HG03354 (cell line): ENCODE measurements at regions not wholly inside any gene's neighbourhood (a gene's known extent, or its start where the extent isn't known, plus 50 kb on each side); places are given as distances from the start of the nearest gene placed in this dataset.
"Not testable (repeated sequence)": the region's sequence is repeated elsewhere in the genome, so short reads cannot be mapped to it uniquely, and the experiment has no call there.

ENCODE experiments used
- ATAC-seq: cut with Tn5 transposase; IDR thresholded peaks from one replicate; pipeline ENCODE4 v1.9.1; 2021; ENCODE audit warnings: mild to moderate bottlenecking; ENCODE audit not compliant: unreplicated experiment, poor library complexity, severe bottlenecking

DNA sequence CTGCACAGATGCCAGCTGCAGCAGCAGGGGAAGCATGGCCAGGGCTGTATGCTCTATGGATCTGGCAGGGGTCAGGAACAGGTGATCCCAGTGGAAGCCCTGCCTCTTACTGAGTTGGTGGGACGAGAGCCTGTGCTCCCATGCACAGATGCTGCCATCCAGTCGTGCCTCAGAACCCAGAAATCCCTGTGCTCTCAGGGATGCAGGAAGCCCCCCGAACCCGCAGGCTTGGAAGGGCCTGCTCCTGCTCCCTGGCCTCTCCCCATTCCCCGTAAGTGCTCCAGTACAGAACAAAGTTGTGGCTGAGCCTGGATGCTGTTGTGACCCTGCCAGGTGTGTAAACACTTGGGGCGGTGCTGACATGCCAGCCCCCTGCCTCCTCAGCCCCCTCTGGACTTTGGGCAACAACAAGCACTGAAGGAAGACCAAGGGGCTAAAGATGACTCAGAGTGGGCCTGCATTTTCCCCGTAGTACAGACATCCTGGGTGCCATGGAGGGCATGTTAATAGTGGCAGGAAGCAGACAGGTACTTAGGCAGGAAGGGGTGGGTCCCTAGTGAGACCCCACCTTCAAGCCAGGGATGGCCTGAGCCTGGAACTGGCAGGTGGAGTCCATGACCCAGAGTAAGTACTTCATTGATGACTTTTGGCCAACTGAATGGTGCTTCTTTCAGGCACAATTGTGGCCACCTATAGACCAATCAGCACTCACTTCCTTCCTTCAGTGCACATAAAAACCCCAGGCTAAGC, 1640.7 kb downstream of the C4orf33 start:
- ATAC-seq, result no peak

DNA sequence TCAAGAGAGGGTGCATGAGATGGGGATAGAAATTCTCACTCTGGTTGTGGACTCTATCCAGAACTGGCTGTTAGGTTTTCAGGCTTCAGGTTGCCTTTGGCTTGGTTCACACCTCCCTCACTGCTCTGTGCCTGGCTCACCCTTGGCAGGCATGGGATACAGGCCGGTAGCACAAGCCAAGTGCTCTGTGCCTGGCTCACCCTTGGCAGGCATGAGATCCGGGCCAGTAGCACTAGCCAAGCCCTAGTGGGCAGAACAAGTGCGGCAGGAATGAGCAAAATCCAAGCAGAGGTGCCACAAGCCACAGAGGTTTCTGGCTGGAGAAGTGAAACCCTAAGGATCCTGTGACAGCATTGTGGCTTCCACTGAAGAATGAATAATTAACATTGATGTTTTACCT, 1642.3 kb downstream of the C4orf33 start:
- no peak for ATAC-seq

DNA sequence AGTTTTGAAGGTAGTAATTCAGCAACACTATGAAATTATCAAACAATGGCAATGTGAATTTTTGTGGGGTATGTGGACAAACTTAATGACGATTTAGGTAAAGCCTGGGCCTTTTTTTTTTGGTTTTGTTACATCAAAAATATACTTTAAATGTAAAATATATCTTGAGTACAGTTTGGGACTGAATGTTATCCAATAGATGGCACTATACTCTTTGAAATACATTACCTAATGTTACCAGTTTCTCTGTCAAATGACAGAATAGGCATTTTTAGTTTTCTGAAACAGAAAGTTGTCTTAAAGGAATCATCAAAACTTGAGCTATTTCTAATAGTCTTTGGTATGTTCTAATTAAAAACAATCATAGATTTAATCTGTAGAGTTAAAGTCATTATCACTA, 1651.9 kb downstream of the C4orf33 start:
- ATAC-seq, result no peak

DNA sequence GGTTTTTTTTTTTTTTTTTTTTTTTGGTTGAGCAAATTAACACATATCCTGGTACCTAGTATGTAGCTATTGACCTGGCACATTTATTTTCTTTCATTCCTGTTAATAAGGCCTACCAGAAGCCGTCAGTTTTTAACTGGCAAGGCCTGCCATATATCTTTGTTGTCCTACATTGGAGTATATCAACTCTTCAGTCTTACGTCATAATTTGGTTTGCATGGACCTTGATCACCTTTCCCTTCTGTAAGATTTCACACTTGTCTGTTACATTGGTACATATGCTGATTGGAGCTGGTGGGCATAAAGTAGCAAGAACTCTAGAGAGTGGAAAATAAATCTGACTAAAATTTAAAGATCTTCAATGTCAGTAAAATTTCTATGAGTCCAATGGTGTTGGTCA, 1658.0 kb downstream of the C4orf33 start:
- ATAC-seq, result no peak

DNA sequence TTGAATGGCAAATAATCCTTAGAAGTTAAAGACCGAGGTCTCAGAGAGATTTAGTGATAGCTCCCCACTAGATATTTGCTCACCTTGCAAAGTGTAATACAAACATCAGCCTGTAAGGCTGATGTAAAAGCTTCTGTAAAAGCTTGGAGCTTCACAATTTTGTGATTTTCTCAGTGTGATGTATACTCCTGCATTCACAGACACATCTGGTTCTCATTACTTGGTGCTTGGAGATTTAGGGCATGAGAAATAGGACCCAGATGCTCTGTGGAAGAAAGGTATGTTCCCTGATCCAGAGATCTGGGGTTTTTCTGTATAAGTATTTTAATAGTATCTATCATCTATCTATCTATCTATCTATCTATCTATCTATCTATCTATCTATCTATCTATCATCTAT, 1664.3 kb downstream of the C4orf33 start:
- ATAC-seq, result no peak

DNA sequence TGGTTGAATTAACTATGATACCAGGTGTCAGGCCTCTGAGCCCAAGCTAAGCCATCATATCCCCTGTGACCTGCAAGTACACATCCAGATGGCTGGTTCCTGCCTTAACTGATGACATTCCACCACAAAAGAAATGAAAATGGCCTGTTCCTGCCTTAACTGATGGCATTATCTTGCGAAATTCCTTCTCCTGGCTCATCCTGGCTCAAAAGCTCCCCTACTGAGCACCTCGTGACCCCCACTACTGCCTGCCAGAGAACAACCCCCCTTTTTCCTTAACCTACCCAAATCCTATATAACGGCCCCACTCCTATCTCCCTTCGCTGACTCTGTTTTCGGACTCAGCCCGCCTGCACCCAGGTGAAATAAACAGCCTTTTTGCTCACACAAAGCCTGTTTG, 1671.4 kb downstream of the C4orf33 start:
- ATAC-seq, result not testable (repeated sequence)

DNA sequence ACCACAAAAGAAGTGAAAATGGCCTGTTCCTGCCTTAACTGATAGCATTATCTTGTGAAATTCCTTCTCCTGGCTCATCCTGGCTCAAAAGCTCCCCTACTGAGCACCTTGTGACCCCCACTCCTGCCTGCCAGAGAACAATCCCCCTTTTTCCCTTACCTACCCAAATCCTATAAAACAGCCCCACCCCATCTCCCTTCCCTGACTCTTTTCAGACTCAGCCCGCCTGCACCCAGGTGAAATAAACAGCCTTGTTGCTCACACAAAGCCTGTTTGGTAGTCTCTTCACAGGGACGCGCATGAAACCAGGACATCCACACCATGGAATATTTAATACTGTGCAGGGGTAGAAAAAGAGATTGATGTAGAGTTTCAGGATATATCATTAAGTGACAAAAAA, 1677.0 kb downstream of the C4orf33 start:
- ATAC-seq, result not testable (repeated sequence)

DNA sequence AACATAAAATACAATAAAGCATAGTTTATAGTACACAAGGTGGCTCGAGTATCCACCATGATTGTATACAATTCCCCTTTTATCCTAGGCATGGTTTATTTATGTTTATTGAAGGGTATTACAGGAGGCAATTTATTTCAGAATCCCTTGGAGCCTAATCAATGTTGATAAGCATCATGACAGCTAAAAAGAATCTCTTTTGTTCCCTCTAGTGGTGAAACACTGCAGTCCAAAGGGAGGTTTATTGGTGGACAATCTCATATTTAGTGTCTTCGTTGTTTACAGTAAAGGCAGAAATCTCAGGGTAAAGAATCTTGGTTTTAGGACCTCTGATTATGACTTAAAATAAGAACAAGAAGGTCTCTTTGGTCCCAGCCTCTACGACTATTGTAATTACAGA, 1712.5 kb downstream of the C4orf33 start:
- ATAC-seq, result no peak

DNA sequence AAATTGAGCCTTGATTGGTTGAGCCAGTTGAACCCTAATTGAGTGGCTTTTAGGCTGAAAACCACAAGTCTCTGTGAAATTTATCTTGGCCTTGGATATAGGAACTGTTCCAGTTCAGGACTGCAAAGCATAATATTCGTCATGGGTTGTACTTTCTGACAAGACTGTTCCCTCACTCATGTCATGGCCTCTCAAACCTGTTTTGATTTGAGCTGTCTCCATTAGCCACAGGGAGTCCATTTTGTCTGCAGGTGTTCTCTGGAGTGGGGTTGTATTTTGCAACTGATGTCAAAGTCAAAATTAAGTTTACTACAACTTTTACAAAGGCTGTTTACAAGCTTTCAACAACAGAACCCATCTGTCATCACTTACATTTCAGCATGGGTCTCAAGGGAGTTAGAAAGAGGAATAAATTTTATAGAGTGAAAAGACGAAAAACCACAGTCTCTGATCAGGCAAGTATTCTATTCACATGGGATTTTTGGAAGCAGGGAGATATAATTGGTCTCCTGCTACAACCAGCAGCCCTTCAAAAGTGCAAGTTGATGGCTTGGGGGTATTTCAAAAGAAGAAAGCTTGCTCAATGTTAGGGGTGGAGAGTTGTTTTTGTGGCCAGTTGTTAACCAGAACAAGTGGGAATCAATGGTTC, 1716.3 kb downstream of the C4orf33 start:
- no peak for ATAC-seq

DNA sequence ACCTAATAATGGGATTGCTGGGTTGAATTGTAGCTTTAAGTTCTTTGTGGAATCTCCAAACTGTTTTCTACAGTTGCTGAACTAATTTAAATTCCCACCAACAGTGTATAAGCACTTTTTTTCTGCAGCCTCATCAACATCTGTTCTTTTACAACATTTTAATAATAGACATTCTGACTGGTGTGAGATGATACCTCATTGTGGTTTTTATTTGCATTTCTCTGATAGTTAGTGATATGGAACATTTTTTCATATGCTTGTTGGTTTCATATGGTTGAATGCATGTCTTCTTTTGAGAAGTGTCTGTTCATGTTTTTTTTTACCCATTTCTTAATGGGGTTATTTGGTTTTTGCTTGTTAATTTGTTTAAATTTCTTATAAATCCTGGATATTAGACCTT, 1718.9 kb downstream of the C4orf33 start:
- ATAC-seq, result no peak

DNA sequence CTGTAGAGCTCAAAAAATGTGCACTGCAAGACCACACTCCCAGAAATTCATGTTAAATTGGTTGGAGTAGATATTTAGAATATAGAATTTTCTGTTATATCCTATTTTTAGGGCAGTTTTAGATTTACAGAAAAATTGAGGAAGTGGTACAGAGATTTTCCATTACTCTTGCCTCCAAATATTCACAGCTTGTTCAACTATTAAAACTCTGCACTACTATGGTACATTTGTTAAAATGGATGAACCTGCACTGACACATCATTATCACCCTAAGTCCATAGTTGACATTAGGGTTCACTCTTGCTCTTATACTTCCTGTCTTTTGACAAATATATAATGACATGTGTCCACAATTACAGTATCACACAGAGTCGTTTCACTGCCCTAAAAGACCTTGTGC, 1724.5 kb downstream of the C4orf33 start:
- ATAC-seq, result no peak

DNA sequence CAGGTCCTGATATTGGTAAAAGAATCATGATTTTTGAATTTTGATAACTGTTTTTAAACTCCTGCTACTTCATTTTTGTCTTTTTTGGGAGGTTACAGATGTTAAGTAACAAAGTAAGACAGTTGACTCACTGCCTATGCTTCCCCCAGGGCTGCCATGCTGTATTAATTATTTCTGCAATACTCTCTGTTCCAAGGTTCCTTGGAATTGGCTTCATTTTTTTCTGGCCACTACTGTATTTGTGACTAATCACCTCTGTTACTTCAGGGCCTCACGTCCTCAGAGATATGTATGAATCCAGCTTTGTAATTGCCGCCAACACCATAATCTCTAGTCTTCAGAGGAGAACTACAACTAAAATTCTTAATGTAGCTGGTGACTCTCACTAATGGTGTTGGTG, 1729.3 kb downstream of the C4orf33 start:
- ATAC-seq, result no peak

DNA sequence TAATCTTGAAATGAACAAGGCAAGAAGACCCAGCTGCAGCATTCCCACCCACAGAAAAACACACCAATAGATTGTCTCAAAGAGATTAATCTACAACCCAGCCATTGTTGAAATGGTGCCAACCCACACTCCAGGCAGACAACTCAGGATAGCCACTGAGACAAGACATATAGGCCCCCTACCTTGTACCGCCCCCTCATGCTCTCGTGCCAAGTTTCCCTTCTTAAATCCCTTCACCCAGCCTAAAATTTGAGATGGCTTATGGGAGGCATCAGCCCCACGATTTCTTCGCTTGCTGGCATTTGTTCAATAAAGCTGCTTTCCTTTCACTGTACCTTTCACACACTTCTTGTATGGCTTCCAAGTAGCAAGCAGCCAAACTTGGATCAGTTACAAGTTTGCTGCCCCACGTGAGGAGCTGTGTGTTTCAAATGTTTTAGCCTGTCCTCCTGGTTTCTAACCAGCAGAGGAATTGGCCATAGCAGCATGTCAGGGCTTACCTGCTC, 1754.1 kb downstream of the C4orf33 start:
- no peak for ATAC-seq

DNA sequence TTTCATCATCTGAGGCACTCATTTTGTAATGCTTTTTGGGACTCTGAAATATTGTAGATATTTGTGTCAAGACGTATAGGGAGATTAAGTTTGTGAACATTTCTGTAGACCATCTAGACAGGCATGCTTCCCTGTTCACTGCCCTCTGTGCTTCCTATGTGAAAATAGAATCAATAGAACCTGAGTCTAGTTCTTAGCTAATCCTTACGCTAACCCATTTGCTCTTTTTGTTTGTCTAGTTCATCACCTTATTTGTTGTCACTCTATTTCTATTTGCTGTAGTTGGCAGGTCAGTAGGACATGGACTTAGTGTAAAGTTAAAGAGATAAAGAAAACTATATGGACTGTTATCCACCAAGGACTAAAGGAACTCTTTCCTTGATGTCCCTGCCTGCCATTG, 1755.2 kb downstream of the C4orf33 start:
- ATAC-seq, result no peak

DNA sequence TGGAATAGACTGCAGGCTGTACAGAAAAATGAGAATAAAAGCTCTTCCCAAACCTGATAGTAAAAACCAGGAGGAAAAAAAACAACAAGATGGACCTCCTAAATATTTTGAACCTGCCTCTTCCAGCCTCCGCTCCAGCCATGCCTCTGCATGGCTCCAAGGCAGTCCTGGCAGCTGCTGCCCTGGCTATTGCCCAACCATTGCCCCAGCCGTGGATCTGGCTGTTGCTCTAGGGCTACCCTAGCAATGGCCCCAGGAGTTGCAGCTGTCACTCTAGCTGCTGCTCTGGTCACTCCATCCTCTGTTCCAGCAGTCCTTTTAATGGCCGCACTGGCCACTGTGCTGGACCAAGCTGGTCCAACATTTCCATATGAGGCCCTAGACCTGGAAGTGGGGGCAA, 1756.0 kb downstream of the C4orf33 start:
- no peak for ATAC-seq

DNA sequence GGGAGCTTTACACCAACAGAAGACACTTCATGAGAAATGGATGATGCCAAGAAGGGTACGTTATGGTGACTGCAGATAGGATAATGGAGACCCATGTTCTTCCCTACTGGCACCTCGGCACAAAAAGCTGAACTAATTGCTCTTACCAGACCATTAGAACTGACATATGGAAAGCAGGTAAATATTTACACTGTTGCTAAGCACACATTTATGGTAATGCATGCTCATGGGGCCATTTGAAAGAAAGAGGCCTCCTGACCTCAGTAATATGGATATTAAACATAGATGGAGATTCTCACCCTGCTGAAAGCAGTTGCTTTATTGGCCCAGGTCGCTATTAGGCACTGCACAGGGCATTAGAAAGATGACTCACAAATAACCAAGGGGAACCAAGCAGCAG, 1759.6 kb downstream of the C4orf33 start:
- no peak for ATAC-seq

DNA sequence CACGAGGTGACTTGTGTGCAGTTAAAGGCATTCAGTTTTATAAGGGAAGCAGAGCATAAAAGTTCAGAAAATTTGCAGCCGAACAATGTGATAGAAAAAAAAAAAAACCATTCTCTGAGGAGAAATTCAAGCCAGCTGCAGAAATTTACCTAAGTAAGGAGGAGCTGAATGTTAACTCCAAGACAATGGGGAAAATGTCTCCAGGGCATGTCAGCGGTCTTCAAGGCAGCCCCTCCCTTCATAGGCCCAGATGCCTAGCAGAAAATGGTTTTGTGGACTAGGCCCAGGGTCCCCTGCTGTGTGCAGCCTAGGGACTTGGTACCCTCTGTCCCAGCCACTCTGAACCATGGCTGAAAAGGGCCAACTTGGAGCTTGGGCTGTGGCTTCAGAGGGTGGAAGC, 1764.0 kb downstream of the C4orf33 start:
- no peak for ATAC-seq

DNA sequence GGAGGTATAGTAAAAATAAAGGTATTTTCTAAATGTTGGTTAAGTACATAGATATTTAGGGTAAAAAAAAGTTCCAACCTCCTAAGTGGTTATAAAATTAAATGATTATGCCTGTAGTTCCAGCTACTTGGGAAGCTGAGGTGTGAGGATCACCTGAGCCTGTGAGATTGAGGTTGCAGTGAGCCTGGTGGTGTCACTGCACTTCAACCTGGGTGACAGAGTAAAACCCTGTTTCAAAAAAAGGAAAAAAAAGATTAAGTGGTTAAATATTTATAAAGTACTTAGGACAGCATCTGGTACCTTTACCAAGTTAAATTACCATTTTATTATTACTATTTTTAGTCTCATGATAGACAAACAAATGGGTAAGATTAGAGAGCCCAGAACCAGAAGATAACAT, 1801.0 kb downstream of the C4orf33 start:
- no peak for ATAC-seq

DNA sequence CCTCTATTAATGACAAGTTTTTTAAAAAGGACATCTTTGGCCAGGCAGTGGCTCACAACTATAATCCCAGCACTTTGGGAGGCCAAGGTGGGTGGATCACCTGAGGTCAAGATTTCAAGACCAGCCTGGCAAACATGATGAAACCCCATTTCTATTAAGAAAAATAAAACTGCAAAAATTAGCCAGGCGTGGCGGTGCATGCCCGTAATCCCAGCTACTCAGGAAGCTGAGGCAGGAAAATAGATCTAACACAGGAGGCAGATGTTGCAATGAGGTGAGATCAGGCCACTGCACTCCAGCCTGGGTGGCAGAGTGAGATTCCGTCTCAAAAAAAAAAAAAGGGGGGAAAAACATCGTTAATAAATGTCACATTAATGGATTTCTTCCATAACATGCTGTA, 1805.4 kb downstream of the C4orf33 start:
- no peak for ATAC-seq

DNA sequence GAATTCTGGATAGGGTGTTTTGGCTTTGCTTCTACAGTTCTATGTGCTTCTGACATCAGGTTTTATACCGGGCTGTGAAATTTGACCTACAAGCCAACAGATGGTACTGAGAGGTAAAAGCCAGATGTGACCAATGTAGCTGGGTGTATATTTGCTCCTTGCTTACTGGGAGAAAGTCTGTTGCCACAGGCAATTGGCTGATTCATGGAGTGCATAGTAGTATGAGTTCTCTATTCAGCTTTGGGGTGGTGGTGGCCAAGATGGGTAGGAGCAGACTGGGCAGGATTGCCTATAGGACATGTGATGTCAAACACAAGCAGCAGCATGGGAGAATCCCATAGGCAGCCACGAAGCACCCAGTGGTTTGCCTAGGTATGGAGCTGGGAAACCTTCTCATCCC, 1827.0 kb downstream of the C4orf33 start:
- ATAC-seq, result no peak

DNA sequence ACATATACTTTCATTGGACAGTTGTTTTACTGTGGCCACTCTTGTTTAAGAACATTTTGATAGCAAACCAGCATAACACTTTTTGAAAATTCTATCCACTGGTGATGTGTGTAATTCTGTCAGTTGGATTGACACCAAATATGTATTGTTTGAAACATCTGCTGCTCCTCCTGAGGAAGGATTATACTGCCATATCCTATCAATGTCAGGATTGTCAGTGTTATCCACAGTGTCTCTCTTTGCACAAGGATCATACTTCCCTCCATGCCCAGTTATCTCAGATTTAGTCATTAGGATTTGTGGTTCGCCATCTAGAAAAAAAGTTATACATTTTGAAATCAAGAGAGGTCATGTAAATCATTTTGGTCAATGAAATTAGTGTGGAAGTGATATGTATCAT, 1859.6 kb downstream of the C4orf33 start:
- ATAC-seq, result no peak
